ENCODE measurements at regions not wholly inside any gene's neighbourhood (a gene's known extent, or its start where the extent isn't known, plus 50 kb on each side); places are given as distances from the start of the nearest gene placed in this dataset.

DNA sequence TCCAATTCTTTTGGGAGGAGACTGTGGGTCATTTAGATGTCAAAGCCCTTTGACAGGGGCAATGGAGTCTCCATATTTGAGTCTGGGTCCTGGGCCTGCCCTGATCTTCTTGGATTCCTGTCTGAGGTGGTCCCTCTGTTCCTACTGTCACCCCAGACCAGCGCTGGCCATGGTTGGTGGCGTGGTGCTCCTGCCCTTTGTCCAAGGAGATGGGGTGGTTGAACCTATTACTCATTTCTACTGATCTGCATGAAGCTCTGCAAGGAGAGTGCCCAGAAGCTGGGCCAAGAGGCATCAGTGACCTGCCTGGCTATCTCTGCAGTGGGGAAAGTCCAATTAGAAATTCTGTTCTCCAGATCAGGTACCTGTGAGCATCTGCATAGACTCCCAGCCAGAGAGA lies 355.6 kb upstream of the NUPR2 start:
- no peak overlapping the region for H2BK5ac ChIP-seq (ENCODE audit: low read depth, low read length)
- peaks cover 71 to 94% of the 10 kb centered on the region in 2 experiments for H3K9me3 ChIP-seq (ENCODE audit: insufficient read depth in 2 of 2, low read depth in 1 of 2, low read length in 1 of 2)
- no peak overlapping the region for H2BK120ac ChIP-seq (replicated peaks; ENCODE audit: low read depth, low read length)
- H2BK12ac ChIP-seq (ENCODE audit: low read depth, low read length): no peak overlapping the region
- no peak overlapping the region for H4K8ac ChIP-seq (ENCODE audit: extremely low read depth, insufficient read depth, low read length)
- H3K79me1 ChIP-seq (ENCODE audit: low read depth, low read length): no peaks in the 10 kb centered on the region
- POLR2A ChIA-PET (ENCODE audit: partially characterized antibody): no interaction called here
- H3K56ac ChIP-seq (replicated peaks; ENCODE audit: insufficient read length, low read depth, low read length): no peak overlapping the region
- H2AK5ac ChIP-seq (ENCODE audit: low read depth, low read length): no peak overlapping the region
- no peak overlapping the region for H2BK20ac ChIP-seq (ENCODE audit: low read length)
- H3K14ac ChIP-seq (ENCODE audit: insufficient read length): no peak overlapping the region
- H3K4me2 ChIP-seq (ENCODE audit: insufficient read depth in 1 of 2, low read depth in 2 of 2, low read length in 2 of 2): no peak overlapping the region
- H3K36me3 ChIP-seq (ENCODE audit: control insufficient read depth in 2 of 4, insufficient read depth in 4 of 4, low read length in 3 of 4): no peaks in the 10 kb centered on the region; a peak in 1 of 8 replicates
- DNase-seq (ENCODE audit: low read depth in 1 of 2, low spot score in 2 of 2) (no peak), FAIRE-seq (no peak)
- no peak overlapping the region for H3K9ac ChIP-seq (replicated peaks in 1 of 4; ENCODE audit: extremely low read depth in 1 of 4, low read depth in 3 of 4, low read length in 3 of 4)
- H3K4ac ChIP-seq (replicated peaks; ENCODE audit: insufficient read length, low read depth, low read length): no peak overlapping the region
- H3K18ac ChIP-seq (ENCODE audit: extremely low read depth, low read length): no peak overlapping the region
- no peak overlapping the region for H4K91ac ChIP-seq (replicated peaks; ENCODE audit: insufficient read length, low read length)
- H3K79me2 ChIP-seq (ENCODE audit: control insufficient read depth in 1 of 2, insufficient read depth in 2 of 2, low read length in 2 of 2): no peaks in the 10 kb centered on the region
- no peak overlapping the region for H3K4me3 ChIP-seq (ENCODE audit: extremely low read depth in 1 of 4, insufficient read depth in 2 of 4, low read depth in 3 of 4, low read length in 4 of 4)
- no peaks in the 10 kb centered on the region for H3K23me2 ChIP-seq (ENCODE audit: low read depth, low read length)
- no peaks in the 10 kb centered on the region for H3K4me1 ChIP-seq (replicated peaks in 1 of 4; ENCODE audit: control insufficient read depth in 3 of 4, insufficient read depth in 4 of 4, low read length in 3 of 4)
- 88% methylated on average over 2 of the region's 2 CpGs; no CpG with 5 or more reads in 1 of the 2 experiments for WGBS, 2 experiments (ENCODE audit: extremely low coverage in 1 of 2, insufficient coverage in 1 of 2, insufficient read length in 1 of 2, insufficient replicate concordance in 2 of 2, low coverage in 1 of 2, low lambda C conversion rate in 2 of 2, missing lambda C conversion rate in 1 of 2)
- H3K23ac ChIP-seq (ENCODE audit: insufficient read length): no peak overlapping the region
- H3K27me3 ChIP-seq (replicated peaks in 1 of 4; ENCODE audit: control insufficient read depth in 3 of 4, extremely low read depth in 1 of 4, insufficient read depth in 3 of 4, low read length in 3 of 4): no peaks in the 10 kb centered on the region
- CTCF ChIA-PET (ENCODE audit: partially characterized antibody): no interaction called here
- H2AFZ ChIP-seq (ENCODE audit: low read length): no peak overlapping the region
- H4K5ac ChIP-seq (ENCODE audit: insufficient read length, low read depth, low read length): no peak overlapping the region
- no peak overlapping the region for H3K27ac ChIP-seq (ENCODE audit: low read depth, low read length)
- no peaks in the 10 kb centered on the region for H4K20me1 ChIP-seq (replicated peaks in 1 of 2; ENCODE audit: control insufficient read depth in 1 of 2, insufficient read depth in 2 of 2, low read length in 2 of 2)
- H2BK15ac ChIP-seq (ENCODE audit: low read length): no peak overlapping the region
- TF ChIP-seq CBX8 (IDR thresholded peaks at IDR 0.05; ENCODE audit: borderline replicate concordance, low read depth, low read length): no peak
- TF ChIP-seq CTBP2 (IDR thresholded peaks at IDR 0.05; ENCODE audit: borderline replicate concordance, insufficient read depth, insufficient read length, low read length): no peak
- no peak for TF ChIP-seq RBBP5 (IDR thresholded peaks at IDR 0.05; ENCODE audit: borderline replicate concordance, low read depth, low read length)
- no peak for TF ChIP-seq POLR2A (IDR thresholded peaks at IDR 0.05; ENCODE audit: control extremely low read depth in 1 of 2, low read depth in 2 of 2, low read length in 2 of 2)
- TF ChIP-seq KDM1A (IDR thresholded peaks at IDR 0.05; ENCODE audit: borderline replicate concordance, low read length): no peak
- TF ChIP-seq, protein P1, sequence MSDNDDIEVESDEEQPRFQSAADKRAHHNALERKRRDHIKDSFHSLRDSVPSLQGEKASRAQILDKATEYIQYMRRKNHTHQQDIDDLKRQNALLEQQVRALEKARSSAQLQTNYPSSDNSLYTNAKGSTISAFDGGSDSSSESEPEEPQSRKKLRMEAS (IDR thresholded peaks at IDR 0.05): no peak
- no peak for TF ChIP-seq TAF7 (optimal IDR thresholded peaks at IDR 0.05; ENCODE audit: borderline replicate concordance, low read depth, low read length)
- no peak for TF ChIP-seq EP300 (IDR thresholded peaks at IDR 0.05; ENCODE audit: borderline replicate concordance in 1 of 2, low read depth in 2 of 2, low read length in 2 of 2)
- TF ChIP-seq RXRA (IDR thresholded peaks at IDR 0.05; ENCODE audit: insufficient read depth, low read depth, low read length): no peak
- no peak for TF ChIP-seq ZNF274 (IDR thresholded peaks at IDR 0.05; ENCODE audit: borderline replicate concordance, extremely low read depth, low read length)
- TF ChIP-seq KDM4A (IDR thresholded peaks at IDR 0.05; ENCODE audit: low read depth, low read length, severe bottlenecking): no peak
- no peak for TF ChIP-seq YY1 (IDR thresholded peaks at IDR 0.05; ENCODE audit: low read depth, low read length)
- no peak for TF ChIP-seq GTF2F1 (IDR thresholded peaks at IDR 0.05; ENCODE audit: borderline replicate concordance, low read depth, low read length)
- no peak for TF ChIP-seq FOSL1 (IDR thresholded peaks at IDR 0.05; ENCODE audit: insufficient read depth, low read depth, low read length)
- TF ChIP-seq BRCA1 (IDR thresholded peaks at IDR 0.05; ENCODE audit: low read depth, low read length): no peak

All from H1 (cell line).